ENCODE measurements at regions not wholly inside any gene's neighbourhood (a gene's known extent, or its start where the extent isn't known, plus 50 kb on each side); places are given as distances from the start of the nearest gene placed in this dataset.

DNA sequence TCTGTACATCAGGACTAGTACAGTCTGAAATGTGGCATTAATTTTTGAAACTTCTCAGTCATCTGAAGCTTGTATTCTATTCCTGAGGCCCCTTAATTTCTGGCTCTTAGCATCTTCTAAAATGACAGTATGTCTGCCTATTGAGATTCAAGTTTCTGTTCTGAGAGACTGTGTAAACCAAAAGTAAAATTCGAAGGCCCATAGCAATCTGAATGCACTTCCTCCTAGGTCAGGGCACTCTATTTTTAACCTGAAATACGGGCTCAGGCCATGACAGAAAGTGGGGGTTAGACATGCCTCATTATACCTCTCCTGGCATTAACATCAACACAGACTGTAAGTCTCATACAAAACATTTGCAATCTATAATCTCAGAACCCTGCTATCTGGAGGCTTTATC, 584.4 kb downstream of the KLHL4 start (continued):
- TF ChIP-seq CTCF (IDR thresholded peaks at IDR 0.05) (no peak), TAF1 (IDR thresholded peaks at IDR 0.05; ENCODE audit: borderline replicate concordance, low read depth, low read length) (no peak)

DNA sequence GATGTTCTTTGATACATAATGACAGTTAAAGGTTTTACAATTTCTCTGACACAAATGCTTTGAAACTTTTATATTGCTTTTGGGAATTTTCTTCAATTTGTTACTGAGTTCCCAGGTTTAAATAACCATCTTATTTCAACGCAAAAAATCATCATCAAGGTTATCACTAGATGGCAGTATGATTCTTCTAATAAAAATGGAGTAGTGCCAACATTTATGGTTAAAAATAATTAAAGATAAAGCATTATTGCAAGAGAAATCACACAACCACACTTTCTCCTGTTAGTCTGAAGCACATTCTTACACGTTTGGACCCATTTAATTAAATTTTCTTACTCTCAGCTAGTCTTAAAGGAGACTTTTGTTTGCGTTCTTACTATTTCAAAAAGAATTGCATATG, 611.3 kb upstream of the CPXCR1 start:
- Histone ChIP-seq H3F3A (replicated peaks; ENCODE audit: insufficient read depth) (no peaks in the 10 kb centered on the region), H3K27me3 (ENCODE audit: insufficient read depth) (no peaks in the 10 kb centered on the region), H3K4me1 (ENCODE audit: control insufficient read depth in 1 of 2, insufficient read depth in 2 of 2, low read depth in 1 of 2, low read length in 1 of 2) (no peaks in the 10 kb centered on the region), H3K36me3 (replicated peaks in 1 of 2; ENCODE audit: control insufficient read depth in 1 of 2, insufficient read depth in 2 of 2, low read length in 1 of 2) (no peaks in the 10 kb centered on the region), H3K9me2 (no peaks in the 10 kb centered on the region), H3K9ac (no peak overlapping the region), H3K4me2 (no peak overlapping the region; the same call in 1 of the 2 replicates), H3K27ac (ENCODE audit: low read depth in 2 of 2, low read length in 1 of 2) (no peak overlapping the region), H2AFZ (ENCODE audit: low read depth) (0 out of 2 replicates have a peak overlapping the region, but pooled peaks have one; percentile 38), H3K4me3 (ENCODE audit: low read depth in 2 of 2, low read length in 1 of 2) (no peak overlapping the region), H3K79me2 (ENCODE audit: insufficient read depth) (no peaks in the 10 kb centered on the region), H4K20me1 (ENCODE audit: insufficient read depth) (no peaks in the 10 kb centered on the region), H3K9me3 (no peaks in the 10 kb centered on the region)
- DNase-seq = no peak
- WGBS (ENCODE audit: low lambda C conversion rate) = 2% methylated on average over 3 of the region's 3 CpGs
- CTCF ChIA-PET = interaction anchor here (1.3 to 1.7 kb wide), 3 partner anchors 9 to 20 kb away, joined by 3 to 6 read pairs (median 4); no protein-coding TSS in a partner anchor
- TF ChIP-seq RFX5 (IDR thresholded peaks at IDR 0.05; ENCODE audit: low read length) (no peak), RAD21 (IDR thresholded peaks at IDR 0.05; ENCODE audit: low read length) (peak; percentile 39; the same call in 1 of the 2 replicates), CTCF (IDR thresholded peaks at IDR 0.05) (peak; percentile 61)
- POLR2A ChIA-PET = no interaction called here

GRCh38 chrX:88136328-88136727, 610.7 kb upstream of the CPXCR1 start:
- TF ChIP-seq, protein P1, sequence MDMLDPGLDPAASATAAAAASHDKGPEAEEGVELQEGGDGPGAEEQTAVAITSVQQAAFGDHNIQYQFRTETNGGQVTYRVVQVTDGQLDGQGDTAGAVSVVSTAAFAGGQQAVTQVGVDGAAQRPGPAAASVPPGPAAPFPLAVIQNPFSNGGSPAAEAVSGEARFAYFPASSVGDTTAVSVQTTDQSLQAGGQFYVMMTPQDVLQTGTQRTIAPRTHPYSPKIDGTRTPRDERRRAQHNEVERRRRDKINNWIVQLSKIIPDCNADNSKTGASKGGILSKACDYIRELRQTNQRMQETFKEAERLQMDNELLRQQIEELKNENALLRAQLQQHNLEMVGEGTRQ (IDR thresholded peaks at IDR 0.05; ENCODE audit: borderline replicate concordance, low read depth, low read length) = no peak
- TF ChIP-seq RAD21 (IDR thresholded peaks at IDR 0.05; ENCODE audit: low read length) (no peak), USF1 (IDR thresholded peaks at IDR 0.05; ENCODE audit: borderline replicate concordance, low read depth) (no peak), GABPA (IDR thresholded peaks at IDR 0.05; ENCODE audit: low read depth) (no peak), FOXM1 (IDR thresholded peaks at IDR 0.05; ENCODE audit: low read depth) (no peak), POLR2AphosphoS5 (IDR thresholded peaks at IDR 0.05; ENCODE audit: low read depth, low read length) (no peak)
- TF ChIP-seq, protein P2, sequence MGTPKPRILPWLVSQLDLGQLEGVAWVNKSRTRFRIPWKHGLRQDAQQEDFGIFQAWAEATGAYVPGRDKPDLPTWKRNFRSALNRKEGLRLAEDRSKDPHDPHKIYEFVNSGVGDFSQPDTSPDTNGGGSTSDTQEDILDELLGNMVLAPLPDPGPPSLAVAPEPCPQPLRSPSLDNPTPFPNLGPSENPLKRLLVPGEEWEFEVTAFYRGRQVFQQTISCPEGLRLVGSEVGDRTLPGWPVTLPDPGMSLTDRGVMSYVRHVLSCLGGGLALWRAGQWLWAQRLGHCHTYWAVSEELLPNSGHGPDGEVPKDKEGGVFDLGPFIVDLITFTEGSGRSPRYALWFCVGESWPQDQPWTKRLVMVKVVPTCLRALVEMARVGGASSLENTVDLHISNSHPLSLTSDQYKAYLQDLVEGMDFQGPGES (IDR thresholded peaks at IDR 0.05; ENCODE audit: low read depth, low read length) = no peak
- no peaks in the 10 kb centered on the region for H4K20me1 ChIP-seq (ENCODE audit: insufficient read depth)
- ChIA-PET POLR2A (no interaction called here), CTCF (interaction anchor here (1.3 to 1.7 kb wide), 3 partner anchors 8 to 20 kb away, joined by 3 to 6 read pairs (median 4); no protein-coding TSS in a partner anchor)
- H3K9me2 ChIP-seq = no peaks in the 10 kb centered on the region
- no peak overlapping the region for H3K4me3 ChIP-seq (ENCODE audit: low read depth in 2 of 2, low read length in 1 of 2)
- H3F3A ChIP-seq (replicated peaks; ENCODE audit: insufficient read depth) = no peaks in the 10 kb centered on the region
- H3K36me3 ChIP-seq (replicated peaks in 1 of 2; ENCODE audit: control insufficient read depth in 1 of 2, insufficient read depth in 2 of 2, low read length in 1 of 2) = no peaks in the 10 kb centered on the region
- no peak for DNase-seq
- H3K79me2 ChIP-seq (ENCODE audit: insufficient read depth) = no peaks in the 10 kb centered on the region
- H3K9ac ChIP-seq = no peak overlapping the region
- H3K4me2 ChIP-seq = no peak overlapping the region
- H3K27me3 ChIP-seq (ENCODE audit: insufficient read depth) = no peaks in the 10 kb centered on the region
- no peaks in the 10 kb centered on the region for H3K4me1 ChIP-seq (ENCODE audit: control insufficient read depth in 1 of 2, insufficient read depth in 2 of 2, low read depth in 1 of 2, low read length in 1 of 2)
- no peaks in the 10 kb centered on the region for H3K9me3 ChIP-seq
- 5% methylated on average over 3 of the region's 3 CpGs for WGBS (ENCODE audit: low lambda C conversion rate)
- H2AFZ ChIP-seq (ENCODE audit: low read depth) = no peak overlapping the region
- H3K27ac ChIP-seq (ENCODE audit: low read depth in 2 of 2, low read length in 1 of 2) = no peak overlapping the region

All from SK-N-SH (cell line).